NB4 (cell line): ENCODE measurements at regions not wholly inside any gene's neighbourhood (a gene's known extent, or its start where the extent isn't known, plus 50 kb on each side); places are given as distances from the start of the nearest gene placed in this dataset.

Experiments
- POLR2A ChIP-seq: IDR thresholded peaks from 2 replicates; pipeline ENCODE4 v1.6.1; 2011; ENCODE audit warnings: mild to moderate bottlenecking; ENCODE audit not compliant: insufficient read length; ENCODE audit errors: extremely low read depth
- TF ChIP-seq, protein P1 (sequence below): IDR thresholded peaks from one replicate; pipeline ENCODE4 v1.5.1; 2012; ENCODE audit warnings: low read depth, low read length

DNA sequence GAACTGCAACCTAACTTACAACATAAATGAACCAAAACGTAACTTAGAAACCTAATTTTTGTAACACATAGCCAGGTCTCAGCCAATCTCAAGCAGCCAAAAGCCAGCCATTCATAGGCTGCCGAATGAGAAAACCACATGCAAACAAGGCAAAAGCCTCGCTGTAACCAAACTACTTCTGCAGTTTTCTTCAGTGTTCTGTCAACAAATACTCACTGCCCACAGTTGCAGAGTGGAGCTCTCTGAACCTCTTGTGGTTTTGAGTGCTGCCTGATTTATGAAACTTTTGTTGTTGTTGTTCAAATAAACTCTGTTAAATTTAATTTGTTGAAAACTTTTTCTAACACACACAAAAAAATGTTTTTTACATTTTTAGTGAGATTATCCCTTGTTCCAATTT is 251.2 kb downstream of the PAPSS1 start:
- TF ChIP-seq, protein P1, sequence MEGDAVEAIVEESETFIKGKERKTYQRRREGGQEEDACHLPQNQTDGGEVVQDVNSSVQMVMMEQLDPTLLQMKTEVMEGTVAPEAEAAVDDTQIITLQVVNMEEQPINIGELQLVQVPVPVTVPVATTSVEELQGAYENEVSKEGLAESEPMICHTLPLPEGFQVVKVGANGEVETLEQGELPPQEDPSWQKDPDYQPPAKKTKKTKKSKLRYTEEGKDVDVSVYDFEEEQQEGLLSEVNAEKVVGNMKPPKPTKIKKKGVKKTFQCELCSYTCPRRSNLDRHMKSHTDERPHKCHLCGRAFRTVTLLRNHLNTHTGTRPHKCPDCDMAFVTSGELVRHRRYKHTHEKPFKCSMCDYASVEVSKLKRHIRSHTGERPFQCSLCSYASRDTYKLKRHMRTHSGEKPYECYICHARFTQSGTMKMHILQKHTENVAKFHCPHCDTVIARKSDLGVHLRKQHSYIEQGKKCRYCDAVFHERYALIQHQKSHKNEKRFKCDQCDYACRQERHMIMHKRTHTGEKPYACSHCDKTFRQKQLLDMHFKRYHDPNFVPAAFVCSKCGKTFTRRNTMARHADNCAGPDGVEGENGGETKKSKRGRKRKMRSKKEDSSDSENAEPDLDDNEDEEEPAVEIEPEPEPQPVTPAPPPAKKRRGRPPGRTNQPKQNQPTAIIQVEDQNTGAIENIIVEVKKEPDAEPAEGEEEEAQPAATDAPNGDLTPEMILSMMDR, result no peak
- TF ChIP-seq POLR2A, result no peak
